RWPE1 (cell line): ENCODE measurements at regions not wholly inside any gene's neighbourhood (a gene's known extent, or its start where the extent isn't known, plus 50 kb on each side); places are given as distances from the start of the nearest gene placed in this dataset.

Experiments used
- CTCF ChIA-PET: fragments of 350-600 bp; sonication (Branson Sonifier 250); formaldehyde crosslinking; extraction: SDS; loops from one replicate; lab custom pipeline; 2021; lab: Yijun Ruan, JAX
- POLR2A ChIA-PET: fragments of 400-600 bp; formaldehyde crosslinking; extraction: SDS; loops from one replicate; lab custom pipeline; 2020; ENCODE audit warnings: antibody characterized with exemption; ENCODE audit not compliant: low non-redundant PET; lab: Yijun Ruan, JAX
- DNase-seq: peaks from one replicate; pipeline ENCODE4 v3.0.0; 2012; ENCODE audit warnings: low spot score
- H3K27ac ChIP-seq: fragments of 450-650 bp; 2 replicates; pipeline ENCODE4 v1.5.1; 2017
- TF ChIP-seq, protein P1 (sequence below): fragments of 450-650 bp; conservative IDR thresholded peaks from 2 replicates; pipeline ENCODE4 v1.5.1; 2017; ENCODE audit warnings: low read depth, mild to moderate bottlenecking

DNA sequence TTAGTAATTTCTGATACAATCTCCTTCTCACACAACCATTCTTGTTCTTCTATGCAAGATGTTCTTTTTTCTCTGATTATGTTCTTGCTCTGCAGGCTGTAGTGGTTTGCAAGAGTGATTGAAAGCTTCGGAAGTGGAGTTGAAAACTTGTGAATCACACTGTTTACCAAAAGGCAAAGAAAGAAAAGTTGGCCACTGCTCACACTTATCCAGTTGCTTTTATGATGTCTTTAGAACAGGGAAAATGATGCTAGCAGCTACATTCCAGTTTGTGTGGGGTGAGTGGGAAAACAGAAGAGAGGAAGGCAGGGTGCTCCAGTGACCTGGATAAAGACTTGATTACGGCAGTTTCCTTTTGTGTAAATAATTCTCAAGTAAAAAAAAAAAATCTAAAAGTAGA is 583.3 kb downstream of the TENT5A start:
- no peak overlapping the region for H3K27ac ChIP-seq
- no peak for DNase-seq
- TF ChIP-seq, protein P1, sequence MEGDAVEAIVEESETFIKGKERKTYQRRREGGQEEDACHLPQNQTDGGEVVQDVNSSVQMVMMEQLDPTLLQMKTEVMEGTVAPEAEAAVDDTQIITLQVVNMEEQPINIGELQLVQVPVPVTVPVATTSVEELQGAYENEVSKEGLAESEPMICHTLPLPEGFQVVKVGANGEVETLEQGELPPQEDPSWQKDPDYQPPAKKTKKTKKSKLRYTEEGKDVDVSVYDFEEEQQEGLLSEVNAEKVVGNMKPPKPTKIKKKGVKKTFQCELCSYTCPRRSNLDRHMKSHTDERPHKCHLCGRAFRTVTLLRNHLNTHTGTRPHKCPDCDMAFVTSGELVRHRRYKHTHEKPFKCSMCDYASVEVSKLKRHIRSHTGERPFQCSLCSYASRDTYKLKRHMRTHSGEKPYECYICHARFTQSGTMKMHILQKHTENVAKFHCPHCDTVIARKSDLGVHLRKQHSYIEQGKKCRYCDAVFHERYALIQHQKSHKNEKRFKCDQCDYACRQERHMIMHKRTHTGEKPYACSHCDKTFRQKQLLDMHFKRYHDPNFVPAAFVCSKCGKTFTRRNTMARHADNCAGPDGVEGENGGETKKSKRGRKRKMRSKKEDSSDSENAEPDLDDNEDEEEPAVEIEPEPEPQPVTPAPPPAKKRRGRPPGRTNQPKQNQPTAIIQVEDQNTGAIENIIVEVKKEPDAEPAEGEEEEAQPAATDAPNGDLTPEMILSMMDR, result no peak
- ChIA-PET POLR2A (no interaction called here), CTCF (no interaction called here)

DNA sequence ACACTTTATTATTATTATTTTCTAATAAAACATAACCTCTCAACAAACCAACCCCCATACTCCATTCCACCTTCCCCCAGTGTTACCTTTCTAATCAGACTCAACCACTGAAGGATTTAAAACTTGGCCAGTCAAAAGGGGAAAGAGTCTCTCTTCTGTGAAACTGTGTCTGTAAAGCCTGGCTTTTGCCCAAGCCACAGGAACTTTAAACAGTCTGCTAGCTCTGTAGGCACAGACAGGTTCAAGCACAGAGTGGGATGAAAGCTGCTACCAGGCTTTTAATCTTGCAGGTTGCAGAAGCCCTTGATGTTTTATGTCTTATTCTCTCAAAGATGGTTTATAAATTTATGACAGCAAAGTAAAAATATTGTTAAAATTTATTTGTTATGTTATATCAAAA is 585.7 kb downstream of the TENT5A start:
- DNase-seq, result no peak
- TF ChIP-seq, protein P1, result no peak
- CTCF ChIA-PET, result interaction anchor here (0.6 kb wide), 1 partner anchor 993 kb away, joined by 4 read pairs; no protein-coding TSS in a partner anchor
- no peak overlapping the region for H3K27ac ChIP-seq
- POLR2A ChIA-PET, result no interaction called here

DNA sequence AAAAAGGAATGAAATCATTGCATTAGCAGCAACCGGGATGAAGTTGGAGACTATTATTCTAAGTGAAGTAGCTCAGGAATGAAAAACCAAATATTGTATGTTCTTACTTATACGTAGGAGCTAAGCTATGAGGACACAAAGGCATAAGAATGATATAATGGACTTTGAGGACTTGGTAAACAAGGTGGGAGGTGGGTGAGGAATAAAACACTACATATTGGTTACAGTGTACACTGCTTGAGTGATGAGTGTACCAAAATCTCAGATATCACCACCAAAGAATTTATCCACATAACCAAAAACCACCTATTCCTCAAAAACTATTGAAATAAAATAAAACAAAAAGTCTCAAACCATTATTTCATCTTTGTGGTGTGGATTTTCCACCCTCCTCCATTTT is 593.5 kb downstream of the TENT5A start:
- no peak overlapping the region for H3K27ac ChIP-seq
- CTCF ChIA-PET, result interaction anchor here (0.6 kb wide), 1 partner anchor 59 kb away, joined by 4 read pairs; no protein-coding TSS in a partner anchor
- DNase-seq, result no peak
- TF ChIP-seq, protein P1, result no peak
- POLR2A ChIA-PET, result no interaction called here

DNA sequence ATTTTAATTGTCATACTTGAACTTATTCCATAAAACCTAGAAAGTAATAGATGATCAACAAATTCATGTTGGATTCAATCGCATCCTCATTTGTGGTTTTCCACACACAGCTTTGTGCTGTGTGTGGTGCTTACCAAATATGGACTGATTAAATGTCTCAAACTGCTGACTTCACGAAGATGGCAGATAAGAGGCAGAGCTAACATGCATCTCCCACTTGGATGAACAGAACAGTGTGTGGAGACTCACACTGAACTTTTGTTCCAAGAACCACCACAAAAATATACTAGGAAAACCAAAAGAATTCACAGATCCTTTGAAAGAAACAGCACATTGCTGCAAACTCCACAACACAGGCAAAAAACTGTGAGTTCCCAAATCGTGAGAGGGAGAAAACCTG is 603.7 kb downstream of the TENT5A start:
- CTCF ChIA-PET, result interaction anchor here (0.6 kb wide), 1 partner anchor 8 kb away, joined by 4 read pairs; no protein-coding TSS in a partner anchor
- POLR2A ChIA-PET, result no interaction called here
- DNase-seq, result no peak
- no peak overlapping the region for H3K27ac ChIP-seq
- TF ChIP-seq, protein P1, result no peak

DNA sequence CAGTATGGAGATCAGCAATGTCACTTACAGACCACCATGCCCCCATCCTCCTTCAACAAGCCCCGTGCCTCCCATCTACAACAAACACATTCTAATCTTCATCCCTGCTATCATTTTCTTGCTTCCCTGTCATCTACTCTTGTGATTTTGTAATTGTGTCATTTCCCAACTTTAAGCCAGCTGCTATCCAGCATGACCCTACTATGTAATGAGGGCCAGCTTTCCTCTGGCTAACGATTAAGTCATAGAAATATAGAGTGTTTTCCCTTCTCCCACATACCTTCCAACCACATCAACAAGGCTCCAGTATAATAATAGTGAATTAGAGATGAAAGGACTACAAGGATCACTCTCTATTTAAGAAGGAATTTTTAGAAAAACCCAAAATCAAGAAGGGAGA is 607.0 kb downstream of the TENT5A start:
- TF ChIP-seq, protein P1, result no peak
- ChIA-PET POLR2A (no interaction called here), CTCF (no interaction called here)
- DNase-seq, result no peak
- no peak overlapping the region for H3K27ac ChIP-seq

DNA sequence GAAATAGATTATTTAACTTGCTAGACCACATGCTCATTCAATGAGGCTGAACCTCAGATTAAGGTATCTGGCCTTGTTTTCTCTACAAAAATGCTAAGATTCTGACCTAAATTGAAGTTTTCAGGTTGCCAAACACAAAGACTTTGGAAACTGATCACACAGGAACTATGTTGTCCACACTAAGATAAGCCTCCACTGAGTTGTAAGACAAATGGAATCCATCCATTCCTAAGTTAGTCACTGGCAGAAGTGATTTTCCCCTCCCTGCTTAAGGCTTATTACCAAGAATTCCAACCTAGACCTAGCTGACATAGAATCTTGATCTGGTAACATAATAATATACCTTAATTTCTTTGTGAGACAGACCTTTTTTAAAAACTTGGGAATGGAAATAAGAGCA is 608.1 kb downstream of the TENT5A start:
- no peak for DNase-seq
- POLR2A ChIA-PET, result no interaction called here
- no peak overlapping the region for H3K27ac ChIP-seq
- TF ChIP-seq, protein P1, result no peak
- CTCF ChIA-PET, result interaction anchor here (0.6 kb wide), 1 partner anchor 28 kb away, joined by 3 read pairs; no protein-coding TSS in a partner anchor
